RWPE2 (cell line): ENCODE measurements at regions not wholly inside any gene's neighbourhood (a gene's known extent, or its start where the extent isn't known, plus 50 kb on each side); places are given as distances from the start of the nearest gene placed in this dataset.

Source experiments
- ATAC-seq: fragments of 200-7000 bp; cut with Tn5 transposase; 3 replicates; pipeline ENCODE4 v1.9.1; 2021; ENCODE audit warnings: low read depth
- DNase-seq: peaks from one replicate; pipeline ENCODE4 v3.0.0-alpha.2; 2020; ENCODE audit warnings: low spot score
- H3K27ac ChIP-seq: fragments of 450-650 bp; 2 replicates; pipeline ENCODE4 v1.5.1; 2017; ENCODE audit warnings: mild to moderate bottlenecking; ENCODE audit not compliant: poor library complexity, severe bottlenecking
- H3K27me3 ChIP-seq: fragments of 250-450 bp; sonication (Bioruptor Pico); 2 replicates; pipeline ENCODE4 v1.5.1; 2021; ENCODE audit warnings: mild to moderate bottlenecking, moderate library complexity; ENCODE audit not compliant: insufficient read depth, poor library complexity, severe bottlenecking
- H3K36me3 ChIP-seq: fragments of 250-450 bp; sonication (Bioruptor Pico); 2 replicates; pipeline ENCODE4 v1.5.1; 2020; ENCODE audit warnings: low read depth, mild to moderate bottlenecking, moderate library complexity
- H3K4me1 ChIP-seq: fragments of 250-450 bp; sonication (Bioruptor Pico); 2 replicates; pipeline ENCODE4 v1.5.1; 2021; ENCODE audit warnings: mild to moderate bottlenecking, moderate library complexity; ENCODE audit not compliant: insufficient read depth, poor library complexity, severe bottlenecking
- H3K4me3 ChIP-seq: fragments of 250-450 bp; sonication (Bioruptor Pico); 2 replicates; pipeline ENCODE4 v1.5.1; 2021; ENCODE audit warnings: mild to moderate bottlenecking, moderate library complexity; ENCODE audit not compliant: severe bottlenecking
- H3K9me3 ChIP-seq: fragments of 250-450 bp; sonication (Bioruptor Pico); 2 replicates; pipeline ENCODE4 v1.5.1; 2021; ENCODE audit warnings: mild to moderate bottlenecking, moderate library complexity; ENCODE audit not compliant: severe bottlenecking
- CTCF ChIP-seq: fragments of 450-650 bp; IDR thresholded peaks from one replicate; pipeline ENCODE4 v1.5.1; 2017; ENCODE audit warnings: mild to moderate bottlenecking, moderate library complexity; ENCODE audit not compliant: poor library complexity, severe bottlenecking

- H3K4me1 ChIP-seq, result no peaks in the 10 kb centered on the region
- H3K36me3 ChIP-seq, result no peaks in the 10 kb centered on the region
- ATAC-seq, result no peak
- H3K4me3 ChIP-seq, result no peak overlapping the region
- no peak overlapping the region for H3K27ac ChIP-seq
- TF ChIP-seq CTCF, result no peak
- H3K27me3 ChIP-seq, result no peaks in the 10 kb centered on the region
- no peak for DNase-seq
- H3K9me3 ChIP-seq, result no peaks in the 10 kb centered on the region
Measured at GRCh38 chr2:60628615-60629304, 75.3 kb upstream of the BCL11A start.

- Histone ChIP-seq H3K4me3 (no peak overlapping the region), H3K27me3 (no peaks in the 10 kb centered on the region), H3K4me1 (no peaks in the 10 kb centered on the region), H3K27ac (no peak overlapping the region), H3K9me3 (no peaks in the 10 kb centered on the region), H3K36me3 (no peaks in the 10 kb centered on the region)
- no peak for DNase-seq
- ATAC-seq, result no peak
- no peak for TF ChIP-seq CTCF
Measured at GRCh38 chr2:60629305-60629662, 75.8 kb upstream of the BCL11A start.

GRCh38 chr2:60629801-60630385, 76.4 kb upstream of the BCL11A start:
- H3K4me3 ChIP-seq, result no peak overlapping the region
- ATAC-seq (no peak), DNase-seq (no peak)
- H3K27ac ChIP-seq, result no peak overlapping the region
- H3K4me1 ChIP-seq, result no peaks in the 10 kb centered on the region
- H3K27me3 ChIP-seq, result no peaks in the 10 kb centered on the region
- no peaks in the 10 kb centered on the region for H3K9me3 ChIP-seq
- no peak for TF ChIP-seq CTCF
- H3K36me3 ChIP-seq, result no peaks in the 10 kb centered on the region

GRCh38 chr2:60633615-60634014, 80.2 kb upstream of the BCL11A start:
- ATAC-seq, result no peak
- H3K36me3 ChIP-seq, result no peaks in the 10 kb centered on the region

More at GRCh38 chr2:60633615-60634014, 80.2 kb upstream of the BCL11A start:
- no peak overlapping the region for H3K27ac ChIP-seq
- no peaks in the 10 kb centered on the region for H3K9me3 ChIP-seq
- no peak for TF ChIP-seq CTCF
- no peaks in the 10 kb centered on the region for H3K4me1 ChIP-seq
- DNase-seq, result no peak
- H3K4me3 ChIP-seq, result no peak overlapping the region
- no peaks in the 10 kb centered on the region for H3K27me3 ChIP-seq
